HUES64 (cell line): ENCODE measurements at regions not wholly inside any gene's neighbourhood (a gene's known extent, or its start where the extent isn't known, plus 50 kb on each side); places are given as distances from the start of the nearest gene placed in this dataset.

ENCODE experiments used
- H3K27ac ChIP-seq: 2 replicates; pipeline ENCODE4 v1.7.0; 2013; ENCODE audit warnings: low read depth, low read length, inconsistent platforms
- H3K27me3 ChIP-seq: 2 replicates; pipeline ENCODE4 v1.6.1; 2013; ENCODE audit warnings: mild to moderate bottlenecking, low read length; ENCODE audit not compliant: insufficient read depth
- H3K36me3 ChIP-seq: 2 replicates; pipeline ENCODE4 v1.6.1; 2013; ENCODE audit warnings: mild to moderate bottlenecking, low read length; ENCODE audit not compliant: insufficient read depth
- H3K4me1 ChIP-seq: 2 replicates; pipeline ENCODE4 v1.6.1; 2013; ENCODE audit warnings: mild to moderate bottlenecking, low read length, moderate library complexity; ENCODE audit not compliant: insufficient read depth
- H3K4me3 ChIP-seq: 2 replicates; pipeline ENCODE4 v1.5.1; 2013; ENCODE audit warnings: mild to moderate bottlenecking, low read length, moderate library complexity
- H3K9ac ChIP-seq: 2 replicates; pipeline ENCODE4 v1.6.1; 2013; ENCODE audit warnings: mild to moderate bottlenecking, low read depth, low read length
- H3K9me3 ChIP-seq: 2 replicates; pipeline ENCODE4 v1.6.1; 2013; ENCODE audit warnings: low read depth, low read length; ENCODE audit not compliant: insufficient read depth
- WGBS: fragments of 150-250, 120-280 bp; methylation state at CpG from one replicate; pipeline ENCODE4 v1.1.7; 2013; ENCODE audit warnings: missing lambda C conversion rate; 5-methylcytosine and 5-hydroxymethylcytosine counted together

- no peak overlapping the region for H3K9ac ChIP-seq
- no peak overlapping the region for H3K27ac ChIP-seq
- no peaks in the 10 kb centered on the region for H3K36me3 ChIP-seq
- 77% methylated on average over 1 of the region's 2 CpGs for WGBS
- H3K27me3 ChIP-seq: no peaks in the 10 kb centered on the region
- no peak overlapping the region for H3K4me3 ChIP-seq
- no peaks in the 10 kb centered on the region for H3K4me1 ChIP-seq
- H3K9me3 ChIP-seq: no peaks in the 10 kb centered on the region
Observed at GRCh38 chr1:65704318-65704717, 88.4 kb upstream of the PDE4B start.

DNA sequence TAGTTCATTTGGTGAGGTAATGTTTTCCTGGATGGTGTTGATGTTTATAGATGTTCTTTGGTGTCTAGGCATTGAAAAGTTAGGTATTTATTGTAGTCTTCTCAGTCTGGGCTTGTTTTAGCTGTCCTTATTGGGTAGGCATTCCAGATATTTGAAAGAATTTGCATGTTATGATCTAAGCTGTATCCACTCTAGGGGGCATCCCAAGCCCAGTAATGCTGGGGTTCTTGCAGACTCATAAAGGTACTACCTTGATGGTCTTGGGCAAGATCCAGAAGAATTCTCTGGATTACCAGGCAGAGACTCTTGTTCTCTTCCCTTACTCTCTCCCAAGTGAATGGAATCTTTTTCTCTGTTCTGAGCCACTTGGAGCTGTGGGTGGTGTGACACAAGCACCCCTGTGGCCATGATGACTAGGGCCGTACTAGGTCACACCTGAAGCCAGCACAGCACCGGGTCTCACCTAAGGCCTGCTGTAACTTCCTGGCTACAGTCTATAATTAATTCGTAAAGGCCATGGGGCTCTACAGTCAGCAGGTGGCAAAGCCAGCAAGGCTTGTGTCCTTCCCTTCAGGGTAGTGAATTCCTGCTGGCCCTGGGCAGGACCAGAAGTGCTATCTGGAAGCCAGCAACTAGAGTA lies 74.8 kb upstream of the PDE4B start:
- Histone ChIP-seq H3K4me1 (no peaks in the 10 kb centered on the region), H3K9me3 (no peaks in the 10 kb centered on the region), H3K4me3 (no peak overlapping the region), H3K36me3 (no peaks in the 10 kb centered on the region), H3K9ac (no peak overlapping the region), H3K27me3 (no peaks in the 10 kb centered on the region), H3K27ac (no peak overlapping the region)
- 90% methylated on average over 3 of the region's 3 CpGs for WGBS

DNA sequence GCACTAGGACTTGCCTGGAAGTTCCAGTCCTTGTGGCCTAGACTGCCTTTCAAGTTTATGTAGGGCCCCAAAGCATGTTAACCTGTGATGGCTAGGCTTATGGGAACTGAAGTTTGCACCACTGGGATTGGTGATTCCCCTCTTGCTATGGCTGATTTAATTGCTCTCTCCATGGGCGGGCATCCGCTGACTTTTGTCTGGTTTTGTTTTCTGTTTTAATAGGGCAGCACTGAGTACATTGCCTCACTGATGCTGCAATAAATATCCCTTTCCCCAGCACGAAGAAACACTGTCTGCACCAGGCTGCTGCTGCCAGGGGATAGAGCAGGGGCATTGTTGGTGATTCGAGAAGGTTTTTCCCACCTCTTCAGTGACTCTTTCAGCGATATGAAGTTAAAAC lies 73.3 kb upstream of the PDE4B start:
- WGBS: 93% methylated on average over 5 of the region's 5 CpGs
- H3K4me1 ChIP-seq: no peaks in the 10 kb centered on the region
- H3K27ac ChIP-seq: no peak overlapping the region
- no peaks in the 10 kb centered on the region for H3K36me3 ChIP-seq
- no peak overlapping the region for H3K9ac ChIP-seq
- H3K27me3 ChIP-seq: no peaks in the 10 kb centered on the region
- H3K9me3 ChIP-seq: no peaks in the 10 kb centered on the region
- no peak overlapping the region for H3K4me3 ChIP-seq

- Histone ChIP-seq H3K27me3 (no peaks in the 10 kb centered on the region), H3K4me3 (no peak overlapping the region), H3K4me1 (no peaks in the 10 kb centered on the region), H3K36me3 (no peaks in the 10 kb centered on the region), H3K9ac (no peak overlapping the region), H3K9me3 (no peaks in the 10 kb centered on the region), H3K27ac (no peak overlapping the region)
- 93% methylated on average over 5 of the region's 5 CpGs for WGBS
Observed at GRCh38 chr1:65722461-65722860, 70.2 kb upstream of the PDE4B start.

GRCh38 chr1:65724151-65724550 lies 68.5 kb upstream of the PDE4B start:
- Histone ChIP-seq H3K27me3 (no peaks in the 10 kb centered on the region), H3K27ac (no peak overlapping the region), H3K9me3 (no peaks in the 10 kb centered on the region), H3K9ac (no peak overlapping the region), H3K36me3 (no peaks in the 10 kb centered on the region), H3K4me1 (no peaks in the 10 kb centered on the region; the same call in 1 of the 2 replicates), H3K4me3 (no peak overlapping the region)

DNA sequence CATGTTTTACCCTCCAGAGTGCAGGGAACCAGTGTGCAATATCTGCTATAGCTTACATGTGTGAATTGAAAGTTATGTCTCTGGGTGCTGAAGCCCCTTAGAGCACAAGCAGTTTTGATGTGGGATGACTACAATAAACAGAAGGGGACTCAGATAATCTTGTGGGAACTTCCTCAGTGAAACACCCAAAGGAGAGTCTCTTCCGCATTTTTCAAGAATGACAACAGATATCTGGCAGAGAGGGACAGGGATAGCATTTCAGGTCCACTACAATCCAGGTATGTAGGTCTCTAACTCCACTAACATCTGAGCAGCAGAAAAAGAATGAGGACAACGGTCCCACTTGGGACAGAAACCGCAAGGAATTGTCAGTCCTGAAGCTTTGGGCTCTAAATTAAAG lies 67.6 kb upstream of the PDE4B start:
- 92% methylated on average over 3 of the region's 3 CpGs for WGBS
- Histone ChIP-seq H3K4me1 (no peaks in the 10 kb centered on the region; the same call in 1 of the 2 replicates), H3K9me3 (no peaks in the 10 kb centered on the region), H3K27me3 (no peaks in the 10 kb centered on the region), H3K36me3 (no peaks in the 10 kb centered on the region), H3K27ac (no peak overlapping the region), H3K9ac (no peak overlapping the region), H3K4me3 (no peak overlapping the region)

- no peak overlapping the region for H3K4me3 ChIP-seq
- no peaks in the 10 kb centered on the region for H3K27me3 ChIP-seq
- no peak overlapping the region for H3K27ac ChIP-seq
- no peaks in the 10 kb centered on the region; the same call in 1 of the 2 replicates for H3K4me1 ChIP-seq
- H3K36me3 ChIP-seq: no peaks in the 10 kb centered on the region
- 83% methylated on average over 4 of the region's 5 CpGs for WGBS
- H3K9ac ChIP-seq: no peak overlapping the region
- H3K9me3 ChIP-seq: no peaks in the 10 kb centered on the region
Observed at GRCh38 chr1:65728504-65728903, 64.2 kb upstream of the PDE4B start.

GRCh38 chr1:65729259-65729658 lies 63.4 kb upstream of the PDE4B start:
- H3K4me1 ChIP-seq: no peaks in the 10 kb centered on the region; the same call in 1 of the 2 replicates
- no peak overlapping the region for H3K4me3 ChIP-seq
- no peak overlapping the region for H3K9ac ChIP-seq
- H3K9me3 ChIP-seq: no peaks in the 10 kb centered on the region
- WGBS: 60% methylated on average over 2 of the region's 2 CpGs
- H3K27me3 ChIP-seq: no peaks in the 10 kb centered on the region
- H3K36me3 ChIP-seq: no peaks in the 10 kb centered on the region
- no peak overlapping the region for H3K27ac ChIP-seq

- H3K27me3 ChIP-seq: no peaks in the 10 kb centered on the region
- H3K4me3 ChIP-seq: no peak overlapping the region
- no peaks in the 10 kb centered on the region for H3K9me3 ChIP-seq
- H3K36me3 ChIP-seq: no peaks in the 10 kb centered on the region
- H3K27ac ChIP-seq: no peak overlapping the region
- 90% methylated on average over 2 of the region's 2 CpGs for WGBS
- no peak overlapping the region for H3K9ac ChIP-seq
- H3K4me1 ChIP-seq: no peaks in the 10 kb centered on the region
Observed at GRCh38 chr1:65734979-65735378, 57.7 kb upstream of the PDE4B start.

- Histone ChIP-seq H3K9ac (no peak overlapping the region), H3K9me3 (peaks cover 35% of the 10 kb centered on the region), H3K27ac (no peak overlapping the region), H3K36me3 (no peaks in the 10 kb centered on the region), H3K27me3 (no peaks in the 10 kb centered on the region), H3K4me1 (no peaks in the 10 kb centered on the region), H3K4me3 (no peak overlapping the region)
- 94% methylated on average over 2 of the region's 2 CpGs for WGBS
Observed at GRCh38 chr1:65741993-65742392, 50.7 kb upstream of the PDE4B start.
